Activated B cell treated with CpG ODN at 0.5 μM for 24 hours (primary cell): ENCODE measurements at regions not wholly inside any gene's neighbourhood (a gene's known extent, or its start where the extent isn't known, plus 50 kb on each side); places are given as distances from the start of the nearest gene placed in this dataset.

Experiments
- ATAC-seq: fragments of 200-7000 bp; cut with Tn5 transposase; one replicate; pipeline ENCODE4 v1.10.0; 2021; ENCODE audit warnings: low read depth, mild to moderate bottlenecking, moderate library complexity
- CTCF ChIA-PET: fragments of 350-600 bp; sonication (Branson Sonifier 250); formaldehyde crosslinking; loops from one replicate; lab custom pipeline; 2021; ENCODE audit warnings: antibody characterized with exemption; lab: Charles Lee
- POLR2A ChIA-PET: fragments of 350-600 bp; sonication (Branson Sonifier 250); formaldehyde crosslinking; loops from one replicate; lab custom pipeline; 2021; ENCODE audit warnings: antibody characterized with exemption; lab: Charles Lee
- DNase-seq: peaks from one replicate; pipeline ENCODE4 v3.0.0; 2022
- H3K27ac Mint-ChIP-seq: one replicate; pipeline ENCODE4 v1.8.0; 2020; ENCODE audit warnings: mixed read lengths
- H3K27me3 Mint-ChIP-seq: one replicate; pipeline ENCODE4 v1.8.0; 2021; ENCODE audit warnings: mixed read lengths
- H3K36me3 Mint-ChIP-seq: one replicate; pipeline ENCODE4 v1.8.0; 2021; ENCODE audit warnings: low read depth, mixed read lengths
- H3K4me1 Mint-ChIP-seq: one replicate; pipeline ENCODE4 v1.8.0; 2021; ENCODE audit warnings: mixed read lengths
- H3K4me3 Mint-ChIP-seq: one replicate; pipeline ENCODE4 v1.8.0; 2020; ENCODE audit warnings: mild to moderate bottlenecking, mixed read lengths
- H3K9me3 Mint-ChIP-seq: one replicate; pipeline ENCODE4 v1.8.0; 2020; ENCODE audit warnings: mixed read lengths
- intact Hi-C: fragments of 100-400 bp; cut with micrococcal nuclease; formaldehyde crosslinking; loops from one replicate; pipeline ENCODE4 v1.15.1; 2024
- TF ChIP-seq, protein P1 (sequence below): fragments of 200-600 bp; IDR thresholded peaks from one replicate; pipeline ENCODE4 v1.8.0; 2022; ENCODE audit warnings: antibody characterized with exemption, mild to moderate bottlenecking

DNA sequence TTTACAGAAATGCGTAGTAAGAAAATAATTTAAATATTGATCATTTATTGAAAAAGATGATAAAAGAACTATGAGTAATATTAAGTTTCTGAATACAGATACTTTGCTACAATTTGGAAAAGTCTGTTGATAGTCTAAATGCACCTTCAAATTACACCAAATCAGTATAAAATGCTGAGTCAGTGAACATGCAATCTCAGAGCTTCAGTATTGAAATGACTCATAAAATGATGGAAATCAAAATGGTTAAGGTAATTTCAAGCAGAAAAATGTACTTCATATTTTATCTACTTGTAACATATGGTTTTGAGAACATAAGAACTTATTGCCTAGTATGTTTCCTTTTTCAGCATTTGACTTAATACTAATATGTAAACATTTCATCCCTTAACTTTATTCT, 448.2 kb downstream of the PCDH10 start:
- Mint-ChIP-seq H3K4me3 (no peak overlapping the region), H3K9me3 (peaks cover 4% of the 10 kb centered on the region), H3K27ac (no peak overlapping the region), H3K36me3 (no peaks in the 10 kb centered on the region), H3K4me1 (no peaks in the 10 kb centered on the region), H3K27me3 (no peaks in the 10 kb centered on the region)
- no peak for ATAC-seq
- intact Hi-C loops, result no loop called here
- POLR2A ChIA-PET, result no interaction called here
- TF ChIP-seq, protein P1, sequence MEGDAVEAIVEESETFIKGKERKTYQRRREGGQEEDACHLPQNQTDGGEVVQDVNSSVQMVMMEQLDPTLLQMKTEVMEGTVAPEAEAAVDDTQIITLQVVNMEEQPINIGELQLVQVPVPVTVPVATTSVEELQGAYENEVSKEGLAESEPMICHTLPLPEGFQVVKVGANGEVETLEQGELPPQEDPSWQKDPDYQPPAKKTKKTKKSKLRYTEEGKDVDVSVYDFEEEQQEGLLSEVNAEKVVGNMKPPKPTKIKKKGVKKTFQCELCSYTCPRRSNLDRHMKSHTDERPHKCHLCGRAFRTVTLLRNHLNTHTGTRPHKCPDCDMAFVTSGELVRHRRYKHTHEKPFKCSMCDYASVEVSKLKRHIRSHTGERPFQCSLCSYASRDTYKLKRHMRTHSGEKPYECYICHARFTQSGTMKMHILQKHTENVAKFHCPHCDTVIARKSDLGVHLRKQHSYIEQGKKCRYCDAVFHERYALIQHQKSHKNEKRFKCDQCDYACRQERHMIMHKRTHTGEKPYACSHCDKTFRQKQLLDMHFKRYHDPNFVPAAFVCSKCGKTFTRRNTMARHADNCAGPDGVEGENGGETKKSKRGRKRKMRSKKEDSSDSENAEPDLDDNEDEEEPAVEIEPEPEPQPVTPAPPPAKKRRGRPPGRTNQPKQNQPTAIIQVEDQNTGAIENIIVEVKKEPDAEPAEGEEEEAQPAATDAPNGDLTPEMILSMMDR, result no peak
- CTCF ChIA-PET, result no interaction called here
- no peak for DNase-seq

DNA sequence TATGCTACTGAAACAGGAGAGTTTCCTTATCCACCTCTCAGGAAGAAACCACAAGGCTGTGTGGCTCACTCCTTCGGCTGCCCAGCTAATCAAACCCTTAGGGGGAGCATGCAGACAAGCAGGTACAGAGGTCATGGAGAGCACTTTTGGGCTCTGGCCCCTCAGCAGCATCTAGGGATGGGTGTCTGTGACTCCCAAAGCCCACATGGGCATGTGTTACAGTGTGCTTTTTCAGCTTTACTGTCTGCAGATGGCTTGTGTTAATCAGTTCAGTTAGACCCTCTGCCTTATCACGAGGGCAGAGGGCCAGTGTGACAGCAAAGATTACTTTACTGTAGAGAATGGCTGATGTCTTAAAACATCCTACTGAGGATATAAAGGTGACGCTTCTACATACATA, 447.4 kb downstream of the PCDH10 start:
- Mint-ChIP-seq H3K27ac (no peak overlapping the region), H3K9me3 (peaks cover 4% of the 10 kb centered on the region), H3K36me3 (no peaks in the 10 kb centered on the region), H3K4me1 (no peaks in the 10 kb centered on the region), H3K4me3 (no peak overlapping the region), H3K27me3 (no peaks in the 10 kb centered on the region)
- intact Hi-C loops, result no loop called here
- ChIA-PET CTCF (no interaction called here), POLR2A (no interaction called here)
- ATAC-seq (no peak), DNase-seq (no peak)
- TF ChIP-seq, protein P1, result no peak

DNA sequence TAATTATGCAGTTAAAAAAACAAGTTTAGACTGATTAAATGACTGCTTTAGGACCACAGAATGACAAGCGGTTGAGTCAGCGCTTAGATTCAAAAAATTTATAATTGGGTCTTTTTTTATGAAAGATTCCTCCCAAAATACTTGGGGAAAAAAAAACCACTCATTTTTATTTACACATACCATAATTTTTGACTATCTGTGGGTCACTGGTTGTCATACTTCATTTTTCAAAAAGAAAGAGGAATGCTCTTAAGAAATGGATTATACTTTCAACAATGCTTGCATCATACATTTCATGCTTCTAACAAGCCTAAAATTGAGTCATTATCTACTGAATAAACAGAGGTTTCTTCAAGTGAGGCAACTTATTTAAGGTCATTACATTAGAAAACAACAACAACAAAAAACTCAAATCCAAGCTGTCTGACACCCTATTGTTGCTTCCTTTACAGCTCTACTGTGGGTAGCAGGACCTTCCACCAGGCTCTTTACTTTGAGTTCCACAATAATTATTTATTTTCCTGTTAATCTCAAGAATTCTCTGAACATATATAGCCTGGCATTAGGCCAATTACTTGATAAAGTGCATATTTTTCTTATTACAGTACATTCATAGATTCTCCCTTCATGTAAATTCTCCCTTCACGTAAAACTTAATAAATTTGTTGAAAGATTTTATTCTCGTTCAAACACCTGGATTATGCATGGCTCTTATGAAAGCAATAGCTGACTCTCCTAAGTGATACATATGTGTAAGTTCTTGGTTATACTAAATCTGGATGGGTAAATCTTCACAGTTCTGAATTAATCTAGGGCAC, 445.5 kb downstream of the PCDH10 start:
- intact Hi-C loops, result no loop called here
- no peaks in the 10 kb centered on the region for H3K4me1 Mint-ChIP-seq
- ATAC-seq, result no peak
- no peaks in the 10 kb centered on the region for H3K36me3 Mint-ChIP-seq
- CTCF ChIA-PET, result no interaction called here
- TF ChIP-seq, protein P1, result no peak
- peaks cover 4% of the 10 kb centered on the region for H3K9me3 Mint-ChIP-seq
- no peak for DNase-seq
- H3K4me3 Mint-ChIP-seq, result no peak overlapping the region
- no peak overlapping the region for H3K27ac Mint-ChIP-seq
- H3K27me3 Mint-ChIP-seq, result no peaks in the 10 kb centered on the region
- POLR2A ChIA-PET, result no interaction called here

DNA sequence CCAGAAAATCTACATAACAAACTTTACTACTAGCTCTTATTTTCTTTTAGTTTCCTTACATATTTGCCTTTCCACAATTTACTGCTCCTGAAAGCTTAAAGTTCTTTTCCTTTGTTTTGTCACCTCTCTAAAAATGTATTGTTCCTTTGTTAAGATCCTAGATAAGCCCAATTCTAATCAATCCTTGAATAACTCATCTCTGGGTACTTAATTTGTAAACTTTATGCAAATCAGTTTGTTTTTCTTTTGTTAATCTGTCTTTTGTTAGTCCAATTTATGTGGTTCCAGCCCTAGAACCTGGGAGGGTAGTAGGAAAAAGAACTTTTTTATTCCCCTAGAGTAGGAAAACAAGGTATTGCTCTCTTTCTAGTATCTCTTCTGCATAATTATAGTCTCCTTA, 444.7 kb downstream of the PCDH10 start:
- POLR2A ChIA-PET, result no interaction called here
- H3K9me3 Mint-ChIP-seq, result peaks cover 3% of the 10 kb centered on the region
- CTCF ChIA-PET, result no interaction called here
- DNase-seq, result no peak
- no peak overlapping the region for H3K4me3 Mint-ChIP-seq
- TF ChIP-seq, protein P1, result no peak
- no peak overlapping the region for H3K27ac Mint-ChIP-seq
- no peaks in the 10 kb centered on the region for H3K36me3 Mint-ChIP-seq
- intact Hi-C loops, result no loop called here
- ATAC-seq, result no peak
- no peaks in the 10 kb centered on the region for H3K4me1 Mint-ChIP-seq
- no peaks in the 10 kb centered on the region for H3K27me3 Mint-ChIP-seq

DNA sequence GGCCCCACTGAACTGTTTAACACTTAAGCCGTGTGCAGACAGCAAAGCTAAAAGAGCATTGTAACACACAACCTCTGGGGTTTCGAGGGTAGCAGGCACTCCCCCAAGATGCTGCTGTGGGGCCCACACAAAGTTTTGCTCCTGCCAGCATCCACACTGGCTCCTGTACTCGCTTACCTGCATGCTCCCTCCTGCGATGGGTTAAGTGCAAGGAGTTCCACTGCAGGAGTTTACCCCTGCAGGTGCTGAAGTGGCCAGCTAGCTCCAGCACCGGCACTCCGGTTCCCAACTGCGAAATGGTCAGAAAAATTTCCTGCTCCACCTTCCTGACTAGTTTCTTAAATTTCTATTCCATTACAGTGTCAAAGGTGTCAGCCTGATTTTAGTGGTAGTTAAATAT, 443.5 kb downstream of the PCDH10 start:
- TF ChIP-seq, protein P1, result no peak
- DNase-seq (no peak), ATAC-seq (no peak)
- H3K4me1 Mint-ChIP-seq, result no peaks in the 10 kb centered on the region
- H3K9me3 Mint-ChIP-seq, result no peaks in the 10 kb centered on the region
- no peak overlapping the region for H3K27ac Mint-ChIP-seq
- no peak overlapping the region for H3K4me3 Mint-ChIP-seq
- no peaks in the 10 kb centered on the region for H3K27me3 Mint-ChIP-seq
- ChIA-PET POLR2A (no interaction called here), CTCF (no interaction called here)
- intact Hi-C loops, result no loop called here
- no peaks in the 10 kb centered on the region for H3K36me3 Mint-ChIP-seq
